ENCODE measurements at regions not wholly inside any gene's neighbourhood (a gene's known extent, or its start where the extent isn't known, plus 50 kb on each side); places are given as distances from the start of the nearest gene placed in this dataset.
"Not testable (repeated sequence)": the region's sequence is repeated elsewhere in the genome, so short reads cannot be mapped to it uniquely, and the experiment has no call there.

DNA sequence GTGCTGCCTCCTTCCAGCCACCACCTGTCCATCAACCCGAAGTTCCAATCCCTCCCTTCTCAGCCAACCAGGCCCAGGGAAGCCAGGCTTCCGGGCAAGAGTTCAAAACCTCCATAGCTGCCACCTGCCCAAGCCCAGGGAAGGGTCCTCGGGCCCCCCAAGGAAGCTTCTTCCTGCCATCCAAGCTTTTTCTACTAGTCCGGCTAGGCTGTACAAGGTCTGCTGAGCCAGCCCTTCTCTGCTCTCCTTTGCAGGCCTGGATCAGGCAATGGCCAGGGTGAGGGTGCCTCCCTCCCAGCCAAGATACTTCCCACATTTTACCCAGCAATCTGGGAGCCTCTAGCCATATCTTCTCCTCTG, 96.2 kb downstream of the PJA1 start:
- H3K9ac ChIP-seq (ENCODE audit: low read depth, low read length): no peak overlapping the region
- H3K4me1 ChIP-seq (ENCODE audit: insufficient read depth, low read length): no peaks in the 10 kb centered on the region
- no peak overlapping the region for H3K4me3 ChIP-seq (ENCODE audit: low read length)
- no peak overlapping the region for H3K27ac ChIP-seq (ENCODE audit: low read length)
- H3K9me3 ChIP-seq (ENCODE audit: insufficient read depth, low read depth, low read length): no peaks in the 10 kb centered on the region
- H3K27me3 ChIP-seq (ENCODE audit: insufficient read depth, low read length): no peaks in the 10 kb centered on the region
- H3K36me3 ChIP-seq (ENCODE audit: insufficient read depth, low read depth, low read length): no peaks in the 10 kb centered on the region

DNA sequence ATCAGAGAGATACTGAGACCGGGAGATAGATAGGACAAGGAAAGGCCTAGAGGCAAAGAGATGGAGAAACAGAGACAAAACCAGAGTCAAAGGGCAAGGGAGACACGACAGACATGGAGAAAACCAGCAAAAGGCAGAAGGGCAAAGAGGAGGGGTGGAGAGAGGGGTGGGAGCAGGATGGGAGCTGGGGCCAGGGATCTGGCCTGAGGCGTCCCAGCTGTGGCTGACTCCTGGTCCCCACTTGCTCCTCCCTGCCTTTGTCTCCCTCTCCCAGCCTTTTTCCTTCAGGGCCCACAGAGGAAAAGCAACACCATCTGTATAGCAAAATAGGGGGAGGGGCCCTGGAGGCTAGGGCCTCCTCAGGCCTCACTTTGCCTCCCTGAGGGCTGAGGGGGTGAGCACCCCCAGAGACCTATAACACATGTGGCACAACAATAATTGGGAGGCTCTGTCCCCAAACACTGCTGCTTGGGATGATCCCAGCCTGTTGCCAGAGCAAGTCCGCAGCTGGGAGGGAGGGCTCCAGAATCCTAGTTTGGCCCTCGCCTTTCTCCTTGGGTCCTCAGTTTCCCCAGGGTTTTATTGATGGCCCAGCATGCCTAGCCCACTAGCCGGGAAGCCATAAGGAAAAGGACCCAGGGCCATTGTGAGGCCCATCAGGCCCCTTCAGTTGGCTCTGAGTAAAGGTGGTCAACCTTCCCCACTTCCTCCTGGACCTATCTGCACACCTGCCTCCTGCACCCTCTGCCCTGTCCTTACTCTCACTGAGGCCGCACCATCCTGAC, 96.8 kb downstream of the PJA1 start:
- no peak overlapping the region for H3K9ac ChIP-seq (ENCODE audit: low read depth, low read length)
- no peaks in the 10 kb centered on the region for H3K4me1 ChIP-seq (ENCODE audit: insufficient read depth, low read length)

GRCh38 chrX:69067841-69068240, 97.4 kb downstream of the PJA1 start:
- H3K4me1 ChIP-seq (ENCODE audit: insufficient read depth, low read length): no peaks in the 10 kb centered on the region
- H3K36me3 ChIP-seq (ENCODE audit: insufficient read depth, low read depth, low read length): no peaks in the 10 kb centered on the region
- H3K9ac ChIP-seq (ENCODE audit: low read depth, low read length): no peak overlapping the region
- H3K27ac ChIP-seq (ENCODE audit: low read length): no peak overlapping the region
- H3K9me3 ChIP-seq (ENCODE audit: insufficient read depth, low read depth, low read length): no peaks in the 10 kb centered on the region
- no peak overlapping the region for H3K4me3 ChIP-seq (ENCODE audit: low read length)
- no peaks in the 10 kb centered on the region for H3K27me3 ChIP-seq (ENCODE audit: insufficient read depth, low read length)

More for the DNA sequence above, 96.8 kb downstream of the PJA1 start:
- no peak overlapping the region for H3K4me3 ChIP-seq (ENCODE audit: low read length)
- no peaks in the 10 kb centered on the region for H3K36me3 ChIP-seq (ENCODE audit: insufficient read depth, low read depth, low read length)
- no peaks in the 10 kb centered on the region for H3K27me3 ChIP-seq (ENCODE audit: insufficient read depth, low read length)
- no peak overlapping the region for H3K27ac ChIP-seq (ENCODE audit: low read length)
- H3K9me3 ChIP-seq (ENCODE audit: insufficient read depth, low read depth, low read length): no peaks in the 10 kb centered on the region

DNA sequence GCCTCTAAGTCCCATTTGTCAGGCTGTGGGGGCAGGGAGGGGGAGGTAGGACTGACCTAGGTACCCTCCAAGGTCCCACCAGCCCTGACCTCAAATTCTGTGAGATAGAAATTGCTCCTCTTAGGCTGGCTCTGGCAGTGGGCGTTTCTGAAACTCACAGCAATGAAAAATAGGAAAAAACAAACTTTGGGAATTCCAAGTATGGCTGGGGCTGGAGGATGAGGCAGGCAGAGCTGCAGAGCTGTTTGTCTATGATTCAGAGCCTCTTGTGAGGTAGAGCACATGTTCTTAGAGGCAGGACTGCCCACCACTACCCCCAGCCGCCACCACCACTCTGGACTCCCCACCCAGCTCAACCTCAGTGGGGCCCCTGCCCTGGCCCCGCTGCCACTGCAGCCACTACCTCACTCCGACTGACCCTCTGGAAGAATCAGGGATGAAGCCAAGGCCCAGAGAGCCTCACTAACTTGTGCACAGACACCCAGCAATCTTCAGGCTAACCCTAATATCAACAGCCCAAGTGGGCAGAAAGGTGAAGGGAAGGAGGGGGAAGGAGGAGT, 98.2 kb downstream of the PJA1 start:
- H3K4me3 ChIP-seq (ENCODE audit: low read length): no peak overlapping the region
- H3K36me3 ChIP-seq (ENCODE audit: insufficient read depth, low read depth, low read length): no peaks in the 10 kb centered on the region
- H3K27me3 ChIP-seq (ENCODE audit: insufficient read depth, low read length): no peaks in the 10 kb centered on the region
- H3K9me3 ChIP-seq (ENCODE audit: insufficient read depth, low read depth, low read length): no peaks in the 10 kb centered on the region
- no peaks in the 10 kb centered on the region for H3K4me1 ChIP-seq (ENCODE audit: insufficient read depth, low read length)
- H3K9ac ChIP-seq (ENCODE audit: low read depth, low read length): no peak overlapping the region
- H3K27ac ChIP-seq (ENCODE audit: low read length): no peak overlapping the region

GRCh38 chrX:69066021-69066757, 99.1 kb downstream of the PJA1 start:
- Histone ChIP-seq H3K4me1 (ENCODE audit: insufficient read depth, low read length) (no peaks in the 10 kb centered on the region), H3K9me3 (ENCODE audit: insufficient read depth, low read depth, low read length) (no peaks in the 10 kb centered on the region), H3K27ac (ENCODE audit: low read length) (no peak overlapping the region), H3K4me3 (ENCODE audit: low read length) (no peak overlapping the region), H3K27me3 (ENCODE audit: insufficient read depth, low read length) (no peaks in the 10 kb centered on the region), H3K36me3 (ENCODE audit: insufficient read depth, low read depth, low read length) (no peaks in the 10 kb centered on the region), H3K9ac (ENCODE audit: low read depth, low read length) (no peak overlapping the region)

- Histone ChIP-seq H3K9ac (ENCODE audit: low read depth, low read length) (no peak overlapping the region), H3K27me3 (ENCODE audit: insufficient read depth, low read length) (no peaks in the 10 kb centered on the region), H3K27ac (ENCODE audit: low read length) (no peak overlapping the region), H3K36me3 (ENCODE audit: insufficient read depth, low read depth, low read length) (no peaks in the 10 kb centered on the region), H3K9me3 (ENCODE audit: insufficient read depth, low read depth, low read length) (no peaks in the 10 kb centered on the region), H3K4me3 (ENCODE audit: low read length) (no peak overlapping the region), H3K4me1 (ENCODE audit: insufficient read depth, low read length) (peaks cover 1% of the 10 kb centered on the region; the same call in 1 of the 2 replicates)
These were observed 99.8 kb downstream of the PJA1 start for GRCh38 chrX:69065451-69065850.

GRCh38 chrX:69063486-69063885, 101.8 kb downstream of the PJA1 start:
- Histone ChIP-seq H3K9me3 (ENCODE audit: insufficient read depth, low read depth, low read length) (no peaks in the 10 kb centered on the region), H3K4me3 (ENCODE audit: low read length) (no peak overlapping the region), H3K36me3 (ENCODE audit: insufficient read depth, low read depth, low read length) (no peaks in the 10 kb centered on the region), H3K9ac (ENCODE audit: low read depth, low read length) (no peak overlapping the region), H3K27ac (ENCODE audit: low read length) (no peak overlapping the region), H3K27me3 (ENCODE audit: insufficient read depth, low read length) (no peaks in the 10 kb centered on the region), H3K4me1 (ENCODE audit: insufficient read depth, low read length) (peaks cover 4% of the 10 kb centered on the region; the same call in 1 of the 2 replicates)

GRCh38 chrX:69062493-69062892, 102.8 kb downstream of the PJA1 start:
- Histone ChIP-seq H3K4me1 (ENCODE audit: insufficient read depth, low read length) (peaks cover 4% of the 10 kb centered on the region; the same call in 1 of the 2 replicates), H3K4me3 (ENCODE audit: low read length) (no peak overlapping the region), H3K27me3 (ENCODE audit: insufficient read depth, low read length) (no peaks in the 10 kb centered on the region), H3K27ac (ENCODE audit: low read length) (no peak overlapping the region), H3K9ac (ENCODE audit: low read depth, low read length) (no peak overlapping the region), H3K36me3 (ENCODE audit: insufficient read depth, low read depth, low read length) (no peaks in the 10 kb centered on the region), H3K9me3 (ENCODE audit: insufficient read depth, low read depth, low read length) (no peaks in the 10 kb centered on the region)

- no peak overlapping the region for H3K4me3 ChIP-seq (ENCODE audit: low read length)
- H3K9me3 ChIP-seq (ENCODE audit: insufficient read depth, low read depth, low read length): no peaks in the 10 kb centered on the region
- H3K4me1 ChIP-seq (ENCODE audit: insufficient read depth, low read length): peaks cover 4% of the 10 kb centered on the region; the same call in 1 of the 2 replicates
- H3K9ac ChIP-seq (ENCODE audit: low read depth, low read length): no peak overlapping the region
- no peak overlapping the region for H3K27ac ChIP-seq (ENCODE audit: low read length)
- H3K27me3 ChIP-seq (ENCODE audit: insufficient read depth, low read length): no peaks in the 10 kb centered on the region
- H3K36me3 ChIP-seq (ENCODE audit: insufficient read depth, low read depth, low read length): no peaks in the 10 kb centered on the region
These were observed 104.4 kb downstream of the PJA1 start for GRCh38 chrX:69060631-69061408.

- Histone ChIP-seq H3K9me3 (ENCODE audit: insufficient read depth, low read depth, low read length) (no peaks in the 10 kb centered on the region), H3K27ac (ENCODE audit: low read length) (no peak overlapping the region), H3K4me1 (ENCODE audit: insufficient read depth, low read length) (peaks cover 3% of the 10 kb centered on the region; the same call in 1 of the 2 replicates), H3K36me3 (ENCODE audit: insufficient read depth, low read depth, low read length) (no peaks in the 10 kb centered on the region), H3K4me3 (ENCODE audit: low read length) (no peak overlapping the region), H3K9ac (ENCODE audit: low read depth, low read length) (no peak overlapping the region), H3K27me3 (ENCODE audit: insufficient read depth, low read length) (no peaks in the 10 kb centered on the region)
These were observed 110.1 kb downstream of the PJA1 start for GRCh38 chrX:69055193-69055592.

DNA sequence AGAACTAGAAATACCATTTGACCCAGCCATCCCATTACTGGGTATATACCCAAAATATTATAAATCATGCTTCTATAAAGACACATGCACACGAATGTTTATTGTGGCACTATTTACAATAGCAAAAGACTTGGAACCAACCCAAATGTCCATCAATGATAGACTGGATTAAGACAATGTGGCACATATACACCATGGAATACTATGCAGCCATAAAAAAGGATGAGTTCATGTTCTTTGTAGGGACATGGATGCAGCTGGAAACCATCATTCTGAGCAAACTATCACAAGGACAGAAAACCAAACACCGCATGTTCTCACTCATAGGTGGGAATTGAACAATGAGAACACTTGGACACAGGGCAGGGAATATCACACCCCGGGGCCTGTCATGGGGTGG, 110.8 kb downstream of the PJA1 start:
- not testable (repeated sequence) for H3K4me1 ChIP-seq (ENCODE audit: insufficient read depth, low read length); H3K9me3 ChIP-seq (ENCODE audit: insufficient read depth, low read depth, low read length); H3K4me3 ChIP-seq (ENCODE audit: low read length); H3K36me3 ChIP-seq (ENCODE audit: insufficient read depth, low read depth, low read length); H3K9ac ChIP-seq (ENCODE audit: low read depth, low read length); H3K27me3 ChIP-seq (ENCODE audit: insufficient read depth, low read length); H3K27ac ChIP-seq (ENCODE audit: low read length)
